H1 (cell line): ENCODE measurements at regions not wholly inside any gene's neighbourhood (a gene's known extent, or its start where the extent isn't known, plus 50 kb on each side); places are given as distances from the start of the nearest gene placed in this dataset.

ENCODE experiments used
- CTCF ChIP-seq, 3 experiments: IDR thresholded peaks; 1 replicate in 2 of 3; 2 replicates in 1 of 3; pipeline versions ENCODE4 v1.5.1 to v1.6.1; 2011; ENCODE audit warnings: low read length in 3 of 3, mild to moderate bottlenecking in 3 of 3, inconsistent platforms in 2 of 3, low read depth in 1 of 3, moderate library complexity in 1 of 3; ENCODE audit not compliant: insufficient read depth in 1 of 3; ENCODE audit errors: control extremely low read depth in 1 of 3
- EZH2 ChIP-seq: fragments of 200-600 bp; sonication (generic); IDR thresholded peaks from 2 replicates; pipeline ENCODE4 v1.7.1; 2012; ENCODE audit warnings: low read depth, mild to moderate bottlenecking, moderate library complexity, low read length, inconsistent platforms; ENCODE audit not compliant: severe bottlenecking
- GTF2F1 ChIP-seq: IDR thresholded peaks from 2 replicates; pipeline ENCODE4 v1.6.1; 2012; ENCODE audit warnings: low read depth, low read length, improper control_type of control experiment, borderline replicate concordance
- JUN ChIP-seq: IDR thresholded peaks from 2 replicates; pipeline ENCODE4 v1.6.1; 2011; ENCODE audit warnings: low read depth, mild to moderate bottlenecking, improper control_type of control experiment, low read length
- POLR2AphosphoS5 ChIP-seq: IDR thresholded peaks from 2 replicates; pipeline ENCODE4 v1.6.1; 2011; ENCODE audit warnings: low read depth, low read length
- TAF1 ChIP-seq: IDR thresholded peaks from 2 replicates; pipeline ENCODE4 v1.6.1; 2011; ENCODE audit warnings: mild to moderate bottlenecking, low read depth, low read length

DNA sequence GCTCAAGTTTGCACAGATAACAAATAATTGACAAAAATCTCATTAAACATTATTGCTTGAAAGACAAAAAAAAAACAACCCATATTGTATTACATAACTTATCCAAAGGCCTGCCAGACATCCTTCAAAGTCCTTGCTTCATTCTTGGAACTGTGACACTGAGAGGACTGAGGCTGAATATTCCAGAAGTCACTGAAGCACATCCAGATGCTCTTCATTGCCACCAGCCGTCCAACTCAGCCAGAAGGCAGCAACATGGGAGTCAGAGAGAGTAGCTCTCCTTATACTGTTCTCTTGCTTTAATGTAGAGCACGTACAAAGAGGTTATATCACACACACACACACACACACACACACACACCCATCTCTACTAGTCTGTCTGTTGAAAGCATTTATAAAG lies 755.0 kb downstream of the LTN1 start:
- TF ChIP-seq CTCF (IDR thresholded peaks at IDR 0.05; ENCODE audit: control extremely low read depth in 1 of 3, insufficient read depth in 1 of 3, low read depth in 1 of 3, low read length in 3 of 3): no peak
- TF ChIP-seq TAF1: no peak
- no peak for TF ChIP-seq POLR2AphosphoS5
- TF ChIP-seq JUN: no peak
- TF ChIP-seq GTF2F1: no peak
- TF ChIP-seq EZH2: no peak
